Breast epithelium (tissue), 4 donors: ENCODE measurements at regions not wholly inside any gene's neighbourhood (a gene's known extent, or its start where the extent isn't known, plus 50 kb on each side); places are given as distances from the start of the nearest gene placed in this dataset.

ENCODE experiments used
- DNase-seq, 2 donors: peaks; one replicate each; pipeline ENCODE4 v3.0.0-alpha.2; 2019; ENCODE audit warnings: low spot score in 2 of 2
- H3K27ac ChIP-seq, 2 donors: fragments of 200-600 bp; sonication (generic) in 1 of 2; one replicate each; pipeline ENCODE4 v1.5.1; 2016 to 2019; ENCODE audit warnings: mild to moderate bottlenecking in 1 of 2
- H3K27me3 ChIP-seq, 2 donors: fragments of 200-600 bp; sonication (generic) in 1 of 2; one replicate each; pipeline versions ENCODE4 v1.5.1 to v1.6.0; 2017 to 2019; ENCODE audit warnings: control low read depth in 1 of 2, mild to moderate bottlenecking in 1 of 2
- H3K36me3 ChIP-seq: fragments of 200-600 bp; one replicate; pipeline ENCODE4 v1.5.1; 2019
- H3K4me1 ChIP-seq, 2 donors: fragments of 200-600 bp; sonication (generic); one replicate each; pipeline ENCODE4 v1.5.1; 2016 to 2019; ENCODE audit warnings: control low read depth in 1 of 2
- H3K4me3 ChIP-seq, 3 donors: fragments of 200-600 bp; sonication (generic); 1 replicate in 2 of 3; 2 replicates in 1 of 3; pipeline ENCODE4 v1.5.1; 2016 to 2019; ENCODE audit warnings: mild to moderate bottlenecking in 3 of 3, moderate library complexity in 2 of 3
- H3K9me3 ChIP-seq, 2 donors: fragments of 200-600 bp; sonication (generic) in 1 of 2; one replicate each; pipeline ENCODE4 v1.5.1; 2016 to 2019; ENCODE audit warnings: control low read depth in 1 of 2
- CTCF ChIP-seq, 3 donors: fragments of 450-650 bp; IDR thresholded peaks; one replicate each; pipeline ENCODE4 v1.5.1; 2016 to 2017; ENCODE audit warnings: antibody characterized with exemption in 3 of 3, mild to moderate bottlenecking in 3 of 3, moderate library complexity in 3 of 3
- POLR2A ChIP-seq: fragments of 450-650 bp; IDR thresholded peaks from one replicate; pipeline ENCODE4 v1.6.1; 2016; ENCODE audit warnings: antibody characterized with exemption, mild to moderate bottlenecking, moderate library complexity
- POLR2AphosphoS5 ChIP-seq, 3 donors: sonication (generic); formaldehyde crosslinking; IDR thresholded peaks; one replicate each; pipeline ENCODE4 v1.6.1; 2017; ENCODE audit warnings: antibody characterized with exemption in 3 of 3
- intact Hi-C: fragments of 100-400 bp; cut with DNase I; formaldehyde crosslinking; loops from one replicate; pipeline ENCODE4 v1.15.1; 2023; ENCODE audit warnings: low total_unique reads

GRCh38 chr3:197353001-197353866 lies 54.8 kb upstream of the DLG1 start:
- TF ChIP-seq POLR2A: no peak
- TF ChIP-seq CTCF (IDR thresholded peaks at IDR 0.05): no peak
- TF ChIP-seq POLR2AphosphoS5 (IDR thresholded peaks at IDR 0.05): no peak
- Histone ChIP-seq H3K36me3 (no peaks in the 10 kb centered on the region), H3K4me3 (no peak overlapping the region), H3K9me3 (no peaks in the 10 kb centered on the region), H3K27me3 (no peaks in the 10 kb centered on the region), H3K4me1 (no peaks in the 10 kb centered on the region), H3K27ac (no peak overlapping the region)
- no peak for DNase-seq
- intact Hi-C loops: no loop called here

- Histone ChIP-seq H3K4me1 (no peaks in the 10 kb centered on the region), H3K4me3 (no peak overlapping the region), H3K27me3 (no peaks in the 10 kb centered on the region), H3K9me3 (no peaks in the 10 kb centered on the region), H3K27ac (no peak overlapping the region), H3K36me3 (no peaks in the 10 kb centered on the region)
- DNase-seq: no peak
- intact Hi-C loops: no loop called here
- TF ChIP-seq POLR2A (no peak), POLR2AphosphoS5 (IDR thresholded peaks at IDR 0.05) (no peak), CTCF (IDR thresholded peaks at IDR 0.05) (no peak)
These were observed 54.0 kb upstream of the DLG1 start for GRCh38 chr3:197352382-197352781.

GRCh38 chr3:197350446-197350845 lies 52.0 kb upstream of the DLG1 start:
- no peak overlapping the region for H3K27ac ChIP-seq
- H3K27me3 ChIP-seq: no peaks in the 10 kb centered on the region
- TF ChIP-seq POLR2A (no peak), POLR2AphosphoS5 (IDR thresholded peaks at IDR 0.05) (no peak), CTCF (IDR thresholded peaks at IDR 0.05) (no peak)
- H3K9me3 ChIP-seq: no peaks in the 10 kb centered on the region
- intact Hi-C loops: no loop called here
- no peak for DNase-seq
- no peaks in the 10 kb centered on the region for H3K4me1 ChIP-seq
- H3K36me3 ChIP-seq: no peaks in the 10 kb centered on the region
- H3K4me3 ChIP-seq: no peak overlapping the region

GRCh38 chr3:197349368-197349767 lies 51.0 kb upstream of the DLG1 start:
- Histone ChIP-seq H3K27me3 (no peaks in the 10 kb centered on the region), H3K4me1 (no peaks in the 10 kb centered on the region), H3K4me3 (no peak overlapping the region), H3K36me3 (no peaks in the 10 kb centered on the region), H3K27ac (no peak overlapping the region), H3K9me3 (no peaks in the 10 kb centered on the region)
- TF ChIP-seq POLR2A (no peak), POLR2AphosphoS5 (IDR thresholded peaks at IDR 0.05) (no peak), CTCF (IDR thresholded peaks at IDR 0.05) (no peak)
- intact Hi-C loops: no loop called here
- no peak for DNase-seq
